HepG2 (cell line): ENCODE measurements at regions not wholly inside any gene's neighbourhood (a gene's known extent, or its start where the extent isn't known, plus 50 kb on each side); places are given as distances from the start of the nearest gene placed in this dataset.
A peak's percentile ranks its signal among the peaks of the same experiment; 100 is the strongest.

Experiments
- HNRNPUL1 ChIP-seq: fragments of 200-400 bp; formaldehyde crosslinking; IDR thresholded peaks from 2 replicates; pipeline ENCODE4 v1.6.1; 2017; ENCODE audit warnings: low read depth, mild to moderate bottlenecking, low read length, moderate library complexity
- MXI1 ChIP-seq: IDR thresholded peaks from 3 replicates; pipeline ENCODE4 v1.6.1; 2012; ENCODE audit warnings: low read depth, low read length, inconsistent platforms, borderline replicate concordance
- PLRG1 ChIP-seq: fragments of 450-650 bp; conservative IDR thresholded peaks from 2 replicates; pipeline ENCODE4 v1.6.1; 2016
- REPIN1 ChIP-seq: sonication (generic); formaldehyde crosslinking; IDR thresholded peaks from 2 replicates; pipeline ENCODE4 v1.8.0; 2022; ENCODE audit warnings: missing genetic modification reagents, low read depth, mild to moderate bottlenecking, borderline replicate concordance
- SP4 ChIP-seq: sonication (generic); formaldehyde crosslinking; IDR thresholded peaks from 2 replicates; pipeline ENCODE4 v1.8.1; 2023; ENCODE audit warnings: mild to moderate bottlenecking, missing genetic modification reagents
- SSRP1 ChIP-seq: IDR thresholded peaks from 2 replicates; pipeline ENCODE4 v1.6.1; 2016; ENCODE audit warnings: control low read depth
- ZBTB8A ChIP-seq: sonication (generic); formaldehyde crosslinking; IDR thresholded peaks from 2 replicates; pipeline ENCODE4 v1.4.0; 2020; ENCODE audit warnings: mild to moderate bottlenecking, low read depth, missing genetic modification reagents, borderline replicate concordance
- ZNF143 ChIP-seq: sonication (generic); formaldehyde crosslinking; IDR thresholded peaks from 2 replicates; pipeline ENCODE4 v1.4.0; 2020; ENCODE audit warnings: missing genetic modification reagents
- ZNF589 ChIP-seq: sonication (generic); formaldehyde crosslinking; conservative IDR thresholded peaks from 2 replicates; pipeline ENCODE4 v1.8.0; 2022; ENCODE audit warnings: mild to moderate bottlenecking, moderate library complexity, missing genetic modification reagents
- ZNF670 ChIP-seq: sonication (generic); formaldehyde crosslinking; IDR thresholded peaks from 2 replicates; pipeline ENCODE4 v1.8.0; 2022; ENCODE audit warnings: mild to moderate bottlenecking, missing genetic modification reagents, borderline replicate concordance
- ZNF839 ChIP-seq: sonication (generic); formaldehyde crosslinking; IDR thresholded peaks from 2 replicates; pipeline ENCODE4 v1.4.0; 2020; ENCODE audit warnings: missing genetic modification reagents, mild to moderate bottlenecking, borderline replicate concordance
- TF ChIP-seq, protein P1 (sequence below): sonication (generic); formaldehyde crosslinking; IDR thresholded peaks from 2 replicates; pipeline ENCODE4 v1.4.0; 2020; ENCODE audit warnings: missing genetic modification reagents, mild to moderate bottlenecking, borderline replicate concordance
- TF ChIP-seq, protein P2 (sequence below): sonication (generic); formaldehyde crosslinking; IDR thresholded peaks from 2 replicates; pipeline ENCODE4 v1.4.0; 2020; ENCODE audit warnings: mild to moderate bottlenecking, missing genetic modification reagents
- TF ChIP-seq, protein P3 (sequence below): sonication (generic); formaldehyde crosslinking; IDR thresholded peaks from 2 replicates; pipeline ENCODE4 v1.5.0; 2020; ENCODE audit warnings: mild to moderate bottlenecking, low read depth, missing genetic modification reagents, borderline replicate concordance
- TF ChIP-seq, protein P4 (sequence below): sonication (generic); formaldehyde crosslinking; IDR thresholded peaks from 2 replicates; pipeline ENCODE4 v1.5.0; 2020; ENCODE audit warnings: mild to moderate bottlenecking, missing genetic modification reagents
- TF ChIP-seq, protein P5 (sequence below): sonication (generic); formaldehyde crosslinking; IDR thresholded peaks from 2 replicates; pipeline ENCODE4 v1.4.0; 2020; ENCODE audit warnings: missing genetic modification reagents, borderline replicate concordance
- TF ChIP-seq, protein P6 (sequence below): sonication (generic); formaldehyde crosslinking; IDR thresholded peaks from 2 replicates; pipeline ENCODE4 v1.5.0; 2020; ENCODE audit warnings: mild to moderate bottlenecking, missing genetic modification reagents

DNA sequence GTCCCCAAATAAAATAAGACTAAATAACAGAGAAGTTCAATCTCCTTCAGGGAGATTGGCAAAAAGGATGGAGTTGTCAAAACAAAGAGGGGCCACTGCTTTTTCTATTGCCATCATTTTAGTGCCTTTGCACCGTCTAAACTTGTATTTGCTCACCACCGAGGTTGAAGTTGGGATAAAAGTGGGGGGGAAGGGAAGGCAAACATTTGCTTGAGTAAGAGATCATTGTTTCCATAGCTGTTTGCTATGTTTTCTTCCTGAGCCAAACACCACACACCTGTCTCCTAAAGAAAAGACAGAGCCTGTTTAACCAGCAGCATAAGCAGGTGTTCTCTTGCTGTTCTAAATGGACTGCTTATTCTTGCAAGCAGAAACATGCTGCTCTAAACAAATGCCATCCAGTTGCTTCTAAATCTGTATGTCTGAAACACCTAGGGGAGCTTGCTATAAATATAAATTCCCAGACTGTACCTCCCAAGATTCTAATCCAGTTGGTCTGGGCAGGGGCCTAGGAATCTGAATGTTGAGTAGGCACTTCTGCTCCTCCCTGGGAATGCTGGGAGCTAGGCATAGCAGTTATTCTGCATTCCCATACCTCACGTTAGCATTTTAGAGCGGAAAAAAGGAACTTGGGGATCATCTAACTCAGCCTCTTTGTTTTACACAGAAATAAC lies 179.4 kb upstream of the ARL4C start (continued):
- TF ChIP-seq, protein P1, sequence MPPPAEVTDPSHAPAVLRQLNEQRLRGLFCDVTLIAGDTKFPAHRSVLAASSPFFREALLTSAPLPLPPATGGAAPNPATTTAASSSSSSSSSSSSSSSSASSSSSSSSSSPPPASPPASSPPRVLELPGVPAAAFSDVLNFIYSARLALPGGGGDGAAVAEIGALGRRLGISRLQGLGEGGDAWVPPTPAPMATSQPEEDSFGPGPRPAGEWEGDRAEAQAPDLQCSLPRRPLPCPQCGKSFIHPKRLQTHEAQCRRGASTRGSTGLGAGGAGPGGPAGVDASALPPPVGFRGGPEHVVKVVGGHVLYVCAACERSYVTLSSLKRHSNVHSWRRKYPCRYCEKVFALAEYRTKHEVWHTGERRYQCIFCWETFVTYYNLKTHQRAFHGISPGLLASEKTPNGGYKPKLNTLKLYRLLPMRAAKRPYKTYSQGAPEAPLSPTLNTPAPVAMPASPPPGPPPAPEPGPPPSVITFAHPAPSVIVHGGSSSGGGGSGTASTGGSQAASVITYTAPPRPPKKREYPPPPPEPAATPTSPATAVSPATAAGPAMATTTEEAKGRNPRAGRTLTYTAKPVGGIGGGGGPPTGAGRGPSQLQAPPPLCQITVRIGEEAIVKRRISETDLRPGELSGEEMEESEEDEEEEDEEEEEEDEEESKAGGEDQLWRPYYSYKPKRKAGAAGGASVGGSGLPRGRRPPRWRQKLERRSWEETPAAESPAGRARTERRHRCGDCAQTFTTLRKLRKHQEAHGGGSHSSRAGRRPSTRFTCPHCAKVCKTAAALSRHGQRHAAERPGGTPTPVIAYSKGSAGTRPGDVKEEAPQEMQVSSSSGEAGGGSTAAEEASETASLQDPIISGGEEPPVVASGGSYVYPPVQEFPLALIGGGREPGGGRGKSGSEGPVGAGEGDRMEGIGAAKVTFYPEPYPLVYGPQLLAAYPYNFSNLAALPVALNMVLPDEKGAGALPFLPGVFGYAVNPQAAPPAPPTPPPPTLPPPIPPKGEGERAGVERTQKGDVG: no peak; the same call in 1 of the 2 replicates
- peak; percentile 88 for TF ChIP-seq ZNF670 (CRISPR knock-in tag)
- no peak for TF ChIP-seq SP4 (CRISPR knock-in tag)
- TF ChIP-seq ZNF589 (CRISPR knock-in tag): no peak
- TF ChIP-seq SSRP1 (CRISPR knock-in tag): no peak; the same call in 1 of the 2 replicates
- no peak for TF ChIP-seq ZNF839 (CRISPR knock-in tag)
- TF ChIP-seq, protein P2, sequence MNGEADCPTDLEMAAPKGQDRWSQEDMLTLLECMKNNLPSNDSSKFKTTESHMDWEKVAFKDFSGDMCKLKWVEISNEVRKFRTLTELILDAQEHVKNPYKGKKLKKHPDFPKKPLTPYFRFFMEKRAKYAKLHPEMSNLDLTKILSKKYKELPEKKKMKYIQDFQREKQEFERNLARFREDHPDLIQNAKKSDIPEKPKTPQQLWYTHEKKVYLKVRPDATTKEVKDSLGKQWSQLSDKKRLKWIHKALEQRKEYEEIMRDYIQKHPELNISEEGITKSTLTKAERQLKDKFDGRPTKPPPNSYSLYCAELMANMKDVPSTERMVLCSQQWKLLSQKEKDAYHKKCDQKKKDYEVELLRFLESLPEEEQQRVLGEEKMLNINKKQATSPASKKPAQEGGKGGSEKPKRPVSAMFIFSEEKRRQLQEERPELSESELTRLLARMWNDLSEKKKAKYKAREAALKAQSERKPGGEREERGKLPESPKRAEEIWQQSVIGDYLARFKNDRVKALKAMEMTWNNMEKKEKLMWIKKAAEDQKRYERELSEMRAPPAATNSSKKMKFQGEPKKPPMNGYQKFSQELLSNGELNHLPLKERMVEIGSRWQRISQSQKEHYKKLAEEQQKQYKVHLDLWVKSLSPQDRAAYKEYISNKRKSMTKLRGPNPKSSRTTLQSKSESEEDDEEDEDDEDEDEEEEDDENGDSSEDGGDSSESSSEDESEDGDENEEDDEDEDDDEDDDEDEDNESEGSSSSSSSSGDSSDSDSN (CRISPR knock-in tag): no peak; the same call in 1 of the 2 replicates
- no peak for TF ChIP-seq ZBTB8A (CRISPR knock-in tag)
- TF ChIP-seq ZNF143 (CRISPR knock-in tag): peak; percentile 71
- TF ChIP-seq MXI1: no peak
- TF ChIP-seq HNRNPUL1: no peak
- TF ChIP-seq, protein P3, sequence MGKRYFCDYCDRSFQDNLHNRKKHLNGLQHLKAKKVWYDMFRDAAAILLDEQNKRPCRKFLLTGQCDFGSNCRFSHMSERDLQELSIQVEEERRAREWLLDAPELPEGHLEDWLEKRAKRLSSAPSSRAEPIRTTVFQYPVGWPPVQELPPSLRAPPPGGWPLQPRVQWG: no peak
- TF ChIP-seq, protein P4, sequence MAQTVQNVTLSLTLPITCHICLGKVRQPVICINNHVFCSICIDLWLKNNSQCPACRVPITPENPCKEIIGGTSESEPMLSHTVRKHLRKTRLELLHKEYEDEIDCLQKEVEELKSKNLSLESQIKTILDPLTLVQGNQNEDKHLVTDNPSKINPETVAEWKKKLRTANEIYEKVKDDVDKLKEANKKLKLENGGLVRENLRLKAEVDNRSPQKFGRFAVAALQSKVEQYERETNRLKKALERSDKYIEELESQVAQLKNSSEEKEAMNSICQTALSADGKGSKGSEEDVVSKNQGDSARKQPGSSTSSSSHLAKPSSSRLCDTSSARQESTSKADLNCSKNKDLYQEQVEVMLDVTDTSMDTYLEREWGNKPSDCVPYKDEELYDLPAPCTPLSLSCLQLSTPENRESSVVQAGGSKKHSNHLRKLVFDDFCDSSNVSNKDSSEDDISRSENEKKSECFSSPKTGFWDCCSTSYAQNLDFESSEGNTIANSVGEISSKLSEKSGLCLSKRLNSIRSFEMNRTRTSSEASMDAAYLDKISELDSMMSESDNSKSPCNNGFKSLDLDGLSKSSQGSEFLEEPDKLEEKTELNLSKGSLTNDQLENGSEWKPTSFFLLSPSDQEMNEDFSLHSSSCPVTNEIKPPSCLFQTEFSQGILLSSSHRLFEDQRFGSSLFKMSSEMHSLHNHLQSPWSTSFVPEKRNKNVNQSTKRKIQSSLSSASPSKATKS (CRISPR knock-in tag): peak; percentile 45; the same call in 1 of the 2 replicates
- TF ChIP-seq REPIN1 (CRISPR knock-in tag): peak; percentile 61; the same call in 1 of the 2 replicates
- TF ChIP-seq, protein P5, sequence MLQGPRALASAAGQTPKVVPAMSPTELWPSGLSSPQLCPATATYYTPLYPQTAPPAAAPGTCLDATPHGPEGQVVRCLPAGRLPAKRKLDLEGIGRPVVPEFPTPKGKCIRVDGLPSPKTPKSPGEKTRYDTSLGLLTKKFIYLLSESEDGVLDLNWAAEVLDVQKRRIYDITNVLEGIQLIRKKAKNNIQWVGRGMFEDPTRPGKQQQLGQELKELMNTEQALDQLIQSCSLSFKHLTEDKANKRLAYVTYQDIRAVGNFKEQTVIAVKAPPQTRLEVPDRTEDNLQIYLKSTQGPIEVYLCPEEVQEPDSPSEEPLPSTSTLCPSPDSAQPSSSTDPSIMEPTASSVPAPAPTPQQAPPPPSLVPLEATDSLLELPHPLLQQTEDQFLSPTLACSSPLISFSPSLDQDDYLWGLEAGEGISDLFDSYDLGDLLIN (CRISPR knock-in tag): no peak
- no peak for TF ChIP-seq PLRG1
- TF ChIP-seq, protein P6, sequence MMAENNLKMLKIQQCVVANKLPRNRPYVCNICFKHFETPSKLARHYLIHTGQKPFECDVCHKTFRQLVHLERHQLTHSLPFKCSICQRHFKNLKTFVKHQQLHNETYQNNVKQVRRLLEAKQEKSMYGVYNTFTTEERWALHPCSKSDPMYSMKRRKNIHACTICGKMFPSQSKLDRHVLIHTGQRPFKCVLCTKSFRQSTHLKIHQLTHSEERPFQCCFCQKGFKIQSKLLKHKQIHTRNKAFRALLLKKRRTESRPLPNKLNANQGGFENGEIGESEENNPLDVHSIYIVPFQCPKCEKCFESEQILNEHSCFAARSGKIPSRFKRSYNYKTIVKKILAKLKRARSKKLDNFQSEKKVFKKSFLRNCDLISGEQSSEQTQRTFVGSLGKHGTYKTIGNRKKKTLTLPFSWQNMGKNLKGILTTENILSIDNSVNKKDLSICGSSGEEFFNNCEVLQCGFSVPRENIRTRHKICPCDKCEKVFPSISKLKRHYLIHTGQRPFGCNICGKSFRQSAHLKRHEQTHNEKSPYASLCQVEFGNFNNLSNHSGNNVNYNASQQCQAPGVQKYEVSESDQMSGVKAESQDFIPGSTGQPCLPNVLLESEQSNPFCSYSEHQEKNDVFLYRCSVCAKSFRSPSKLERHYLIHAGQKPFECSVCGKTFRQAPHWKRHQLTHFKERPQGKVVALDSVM (CRISPR knock-in tag): no peak; the same call in 1 of the 2 replicates
